GM12891 (cell line): ENCODE measurements at regions not wholly inside any gene's neighbourhood (a gene's known extent, or its start where the extent isn't known, plus 50 kb on each side); places are given as distances from the start of the nearest gene placed in this dataset.

Source experiments
- PAX5 ChIP-seq: IDR thresholded peaks from 2 replicates; pipeline ENCODE4 v1.6.1; 2011; ENCODE audit warnings: low read length, moderate library complexity, mild to moderate bottlenecking; ENCODE audit not compliant: insufficient read depth, severe bottlenecking
- POLR2A ChIP-seq: IDR thresholded peaks from 2 replicates; pipeline ENCODE4 v1.6.1; 2011; ENCODE audit warnings: low read depth, low read length, control low read depth
- POLR2AphosphoS5 ChIP-seq: IDR thresholded peaks from 2 replicates; pipeline ENCODE4 v1.6.1; 2011; ENCODE audit warnings: low read depth, low read length, control low read depth
- SPI1 ChIP-seq: IDR thresholded peaks from 2 replicates; pipeline ENCODE4 v1.6.1; 2011; ENCODE audit warnings: low read depth, low read length, control low read depth
- TAF1 ChIP-seq: IDR thresholded peaks from 2 replicates; pipeline ENCODE4 v1.6.1; 2011; ENCODE audit warnings: low read depth, low read length, control low read depth

- TF ChIP-seq POLR2AphosphoS5, result no peak
- TF ChIP-seq POLR2A, result no peak
- no peak for TF ChIP-seq TAF1
- TF ChIP-seq PAX5, result no peak
- no peak for TF ChIP-seq SPI1
Observed at GRCh38 chr2:48165070-48165753, 149.3 kb upstream of the FOXN2 start.
